ENCODE measurements at regions not wholly inside any gene's neighbourhood (a gene's known extent, or its start where the extent isn't known, plus 50 kb on each side); places are given as distances from the start of the nearest gene placed in this dataset.

DNA sequence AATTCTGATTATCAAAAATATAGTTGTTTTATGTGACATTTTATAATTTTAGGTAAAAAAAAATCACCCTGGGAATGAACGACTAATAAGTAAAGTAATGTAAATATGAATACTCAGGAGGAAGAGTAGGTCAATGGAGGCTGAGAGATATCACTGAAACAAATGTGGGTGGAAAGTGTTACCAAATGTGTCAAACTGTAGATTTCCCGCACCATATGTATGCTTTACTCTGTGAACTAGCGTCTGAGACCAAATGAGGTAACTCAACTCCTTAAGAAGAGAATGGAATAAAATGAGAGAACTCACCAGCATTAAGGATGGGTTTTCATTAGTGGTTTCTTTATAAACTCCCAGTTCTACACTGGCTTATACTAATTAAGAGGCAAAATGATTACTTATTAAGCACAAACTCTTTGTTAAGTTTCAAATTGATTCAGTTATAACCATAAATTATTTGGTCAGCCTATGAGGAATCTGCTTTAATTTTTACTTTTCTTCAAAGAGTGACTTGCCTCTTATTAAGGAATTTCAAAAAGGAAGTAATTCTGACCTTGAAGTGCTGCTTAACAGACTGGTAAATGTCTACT, 784.7 kb upstream of the GJE1 start:
- intact Hi-C loops (cut with micrococcal nuclease; ENCODE audit: unreplicated experiment) = no loop called here
- no TSS peak for BruUV-seq (replicated peaks)
- Histone ChIP-seq H3K4me3 (ENCODE audit: low read depth, low read length, poor library complexity, severe bottlenecking) (no peak overlapping the region), H3K4me1 (ENCODE audit: insufficient read depth, low read length, poor library complexity, severe bottlenecking) (no peaks in the 10 kb centered on the region), H3K27ac (ENCODE audit: low read depth, low read length, poor library complexity, severe bottlenecking) (no peak overlapping the region), H3K27me3 (replicated peaks; ENCODE audit: insufficient read depth, low read depth, low read length, poor library complexity) (no peaks in the 10 kb centered on the region), H3K9me3 (ENCODE audit: low read depth, low read length, poor library complexity, severe bottlenecking) (no peaks in the 10 kb centered on the region), H3K36me3 (ENCODE audit: insufficient read depth, low read length, poor library complexity, severe bottlenecking) (no peaks in the 10 kb centered on the region)
- TF ChIP-seq, protein P1, sequence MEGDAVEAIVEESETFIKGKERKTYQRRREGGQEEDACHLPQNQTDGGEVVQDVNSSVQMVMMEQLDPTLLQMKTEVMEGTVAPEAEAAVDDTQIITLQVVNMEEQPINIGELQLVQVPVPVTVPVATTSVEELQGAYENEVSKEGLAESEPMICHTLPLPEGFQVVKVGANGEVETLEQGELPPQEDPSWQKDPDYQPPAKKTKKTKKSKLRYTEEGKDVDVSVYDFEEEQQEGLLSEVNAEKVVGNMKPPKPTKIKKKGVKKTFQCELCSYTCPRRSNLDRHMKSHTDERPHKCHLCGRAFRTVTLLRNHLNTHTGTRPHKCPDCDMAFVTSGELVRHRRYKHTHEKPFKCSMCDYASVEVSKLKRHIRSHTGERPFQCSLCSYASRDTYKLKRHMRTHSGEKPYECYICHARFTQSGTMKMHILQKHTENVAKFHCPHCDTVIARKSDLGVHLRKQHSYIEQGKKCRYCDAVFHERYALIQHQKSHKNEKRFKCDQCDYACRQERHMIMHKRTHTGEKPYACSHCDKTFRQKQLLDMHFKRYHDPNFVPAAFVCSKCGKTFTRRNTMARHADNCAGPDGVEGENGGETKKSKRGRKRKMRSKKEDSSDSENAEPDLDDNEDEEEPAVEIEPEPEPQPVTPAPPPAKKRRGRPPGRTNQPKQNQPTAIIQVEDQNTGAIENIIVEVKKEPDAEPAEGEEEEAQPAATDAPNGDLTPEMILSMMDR (conservative IDR thresholded peaks at IDR 0.05; ENCODE audit: low read depth, low read length) = no peak
- no peak for TF ChIP-seq EZH2 (IDR thresholded peaks at IDR 0.05; ENCODE audit: borderline replicate concordance, low read depth, low read length, poor library complexity, severe bottlenecking)
- POLR2A ChIA-PET (ENCODE audit: low non-redundant PET) = no interaction called here
- CTCF ChIA-PET = no interaction called here
- no peak for DNase-seq (ENCODE audit: low spot score)

DNA sequence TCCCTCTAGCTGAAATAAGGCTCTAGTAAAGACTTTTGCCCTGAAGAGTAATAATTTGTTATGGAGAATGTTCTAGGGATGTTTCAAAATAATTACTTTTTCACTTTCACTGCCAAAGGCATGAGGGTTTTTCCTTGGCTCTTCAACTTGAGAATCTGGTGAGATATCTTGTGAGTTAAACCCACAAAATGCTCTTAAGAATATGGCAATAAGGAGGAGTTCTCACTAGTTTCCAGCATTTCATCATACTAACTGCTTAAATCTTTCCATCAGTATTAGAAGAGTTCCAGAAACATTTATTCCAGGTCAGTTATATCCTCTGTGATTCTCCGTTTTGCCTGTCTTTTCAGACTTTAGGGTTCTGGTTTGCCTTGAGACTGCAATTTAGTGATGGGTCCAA, 785.6 kb upstream of the GJE1 start:
- CTCF ChIA-PET = no interaction called here

DNA sequence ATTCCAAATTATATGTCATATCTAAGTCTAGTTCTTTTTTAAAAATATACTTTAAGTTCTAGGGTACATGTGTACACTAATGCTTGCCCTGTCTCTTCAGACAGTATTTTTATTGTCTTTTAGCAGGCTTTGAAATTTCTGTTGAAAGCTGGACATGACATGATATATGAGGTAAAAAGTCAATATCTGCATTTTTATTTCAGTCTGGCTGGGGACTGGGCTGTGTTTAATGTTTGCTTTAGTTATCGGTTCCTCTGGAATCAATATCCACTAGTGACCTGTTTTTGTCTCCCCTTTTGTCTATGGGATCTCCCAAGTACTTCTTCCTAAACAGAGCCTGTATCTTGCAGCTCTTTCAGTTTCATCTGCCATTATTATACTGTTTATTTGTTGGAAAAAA, 786.2 kb upstream of the GJE1 start:
- Histone ChIP-seq H3K27ac (ENCODE audit: low read depth, low read length, poor library complexity, severe bottlenecking) (no peak overlapping the region), H3K36me3 (ENCODE audit: insufficient read depth, low read length, poor library complexity, severe bottlenecking) (no peaks in the 10 kb centered on the region), H3K9me3 (ENCODE audit: low read depth, low read length, poor library complexity, severe bottlenecking) (no peaks in the 10 kb centered on the region), H3K4me3 (ENCODE audit: low read depth, low read length, poor library complexity, severe bottlenecking) (no peak overlapping the region), H3K4me1 (ENCODE audit: insufficient read depth, low read length, poor library complexity, severe bottlenecking) (no peaks in the 10 kb centered on the region), H3K27me3 (replicated peaks; ENCODE audit: insufficient read depth, low read depth, low read length, poor library complexity) (no peaks in the 10 kb centered on the region)
- ChIA-PET POLR2A (ENCODE audit: low non-redundant PET) (no interaction called here), CTCF (no interaction called here)
- no peak for TF ChIP-seq EZH2 (IDR thresholded peaks at IDR 0.05; ENCODE audit: borderline replicate concordance, low read depth, low read length, poor library complexity, severe bottlenecking)
- TF ChIP-seq, protein P1 (conservative IDR thresholded peaks at IDR 0.05; ENCODE audit: low read depth, low read length) = no peak
- no peak for DNase-seq (ENCODE audit: low spot score)
- intact Hi-C loops (cut with micrococcal nuclease; ENCODE audit: unreplicated experiment) = no loop called here
- no TSS peak for BruUV-seq (replicated peaks)

More for the DNA sequence above, 785.6 kb upstream of the GJE1 start:
- H3K27me3 ChIP-seq (replicated peaks; ENCODE audit: insufficient read depth, low read depth, low read length, poor library complexity) = no peaks in the 10 kb centered on the region
- H3K4me3 ChIP-seq (ENCODE audit: low read depth, low read length, poor library complexity, severe bottlenecking) = no peak overlapping the region
- H3K4me1 ChIP-seq (ENCODE audit: insufficient read depth, low read length, poor library complexity, severe bottlenecking) = no peaks in the 10 kb centered on the region
- H3K27ac ChIP-seq (ENCODE audit: low read depth, low read length, poor library complexity, severe bottlenecking) = no peak overlapping the region
- intact Hi-C loops (cut with micrococcal nuclease; ENCODE audit: unreplicated experiment) = no loop called here
- no peaks in the 10 kb centered on the region for H3K36me3 ChIP-seq (ENCODE audit: insufficient read depth, low read length, poor library complexity, severe bottlenecking)
- POLR2A ChIA-PET (ENCODE audit: low non-redundant PET) = no interaction called here
- TF ChIP-seq, protein P1 (conservative IDR thresholded peaks at IDR 0.05; ENCODE audit: low read depth, low read length) = no peak
- TF ChIP-seq EZH2 (IDR thresholded peaks at IDR 0.05; ENCODE audit: borderline replicate concordance, low read depth, low read length, poor library complexity, severe bottlenecking) = no peak
- no TSS peak for BruUV-seq (replicated peaks)
- DNase-seq (ENCODE audit: low spot score) = no peak
- no peaks in the 10 kb centered on the region for H3K9me3 ChIP-seq (ENCODE audit: low read depth, low read length, poor library complexity, severe bottlenecking)

Data from A673 (cell line).